GM12891 (cell line): ENCODE measurements at regions not wholly inside any gene's neighbourhood (a gene's known extent, or its start where the extent isn't known, plus 50 kb on each side); places are given as distances from the start of the nearest gene placed in this dataset.

Source experiments
- POLR2A ChIP-seq: IDR thresholded peaks from 2 replicates; pipeline ENCODE4 v1.6.1; 2011; ENCODE audit warnings: low read depth, low read length, control low read depth
- POLR2AphosphoS5 ChIP-seq: IDR thresholded peaks from 2 replicates; pipeline ENCODE4 v1.6.1; 2011; ENCODE audit warnings: low read depth, low read length, control low read depth
- SPI1 ChIP-seq: IDR thresholded peaks from 2 replicates; pipeline ENCODE4 v1.6.1; 2011; ENCODE audit warnings: low read depth, low read length, control low read depth
- TAF1 ChIP-seq: IDR thresholded peaks from 2 replicates; pipeline ENCODE4 v1.6.1; 2011; ENCODE audit warnings: low read depth, low read length, control low read depth

- TF ChIP-seq POLR2AphosphoS5, result no peak
- TF ChIP-seq POLR2A, result no peak
- no peak for TF ChIP-seq TAF1
- no peak for TF ChIP-seq SPI1
These were observed 285.6 kb downstream of the GRIN2B start for GRCh38 chr12:13695781-13696180.
